NCI-H748 (cell line): ENCODE measurements at regions not wholly inside any gene's neighbourhood (a gene's known extent, or its start where the extent isn't known, plus 50 kb on each side); places are given as distances from the start of the nearest gene placed in this dataset.

Experiments
- DNase-seq: peaks from one replicate; lab custom pipeline; 2025; ENCODE audit not compliant: unreplicated experiment; lab: John Stamatoyannopoulos, UW

- DNase-seq, result peak; percentile 0
These were observed 134.6 kb downstream of the INSIG2 start for GRCh38 chr2:118222672-118223421.

DNA sequence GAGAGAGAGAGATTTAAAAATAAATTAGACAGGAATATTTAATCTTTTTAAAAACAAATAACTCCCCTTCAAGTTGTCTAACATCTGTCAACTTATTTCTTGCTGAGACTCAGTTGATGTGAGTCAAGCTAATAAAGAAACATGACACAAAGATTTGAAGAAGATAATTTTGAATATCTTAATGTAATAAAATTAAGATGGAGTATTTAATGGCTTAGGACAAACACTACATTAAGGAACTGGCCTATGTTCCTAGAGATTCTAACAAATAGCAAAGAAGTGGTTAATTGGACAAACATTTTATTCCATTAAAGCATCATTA, 134.0 kb downstream of the INSIG2 start:
- no peak for DNase-seq

GRCh38 chr2:118221536-118222272, 133.4 kb downstream of the INSIG2 start:
- peak; percentile 63 for DNase-seq

GRCh38 chr2:118219611-118220010, 131.3 kb downstream of the INSIG2 start:
- DNase-seq, result no peak

GRCh38 chr2:118216224-118216623, 128.0 kb downstream of the INSIG2 start:
- no peak for DNase-seq

GRCh38 chr2:118209727-118210126, 121.5 kb downstream of the INSIG2 start:
- DNase-seq, result no peak

DNA sequence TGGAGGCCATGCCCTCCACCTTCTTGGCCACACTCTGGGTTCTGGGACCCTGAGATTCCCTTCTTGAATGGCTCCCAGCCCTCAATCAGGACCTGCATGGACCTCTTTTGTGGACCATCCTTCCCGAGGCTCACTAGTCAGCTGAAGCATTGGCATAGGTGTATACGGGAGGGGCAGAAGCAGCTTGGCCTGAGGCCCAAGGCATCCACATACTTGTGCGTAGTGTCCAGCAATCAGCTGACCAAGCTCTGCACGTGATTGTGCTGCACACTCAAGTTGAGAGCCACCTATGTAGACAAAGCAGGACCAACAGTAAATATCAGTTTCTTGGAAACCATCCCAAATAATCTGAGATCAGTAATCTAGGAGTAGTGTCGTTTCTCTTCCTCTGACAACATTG, 119.6 kb downstream of the INSIG2 start:
- DNase-seq, result no peak

DNA sequence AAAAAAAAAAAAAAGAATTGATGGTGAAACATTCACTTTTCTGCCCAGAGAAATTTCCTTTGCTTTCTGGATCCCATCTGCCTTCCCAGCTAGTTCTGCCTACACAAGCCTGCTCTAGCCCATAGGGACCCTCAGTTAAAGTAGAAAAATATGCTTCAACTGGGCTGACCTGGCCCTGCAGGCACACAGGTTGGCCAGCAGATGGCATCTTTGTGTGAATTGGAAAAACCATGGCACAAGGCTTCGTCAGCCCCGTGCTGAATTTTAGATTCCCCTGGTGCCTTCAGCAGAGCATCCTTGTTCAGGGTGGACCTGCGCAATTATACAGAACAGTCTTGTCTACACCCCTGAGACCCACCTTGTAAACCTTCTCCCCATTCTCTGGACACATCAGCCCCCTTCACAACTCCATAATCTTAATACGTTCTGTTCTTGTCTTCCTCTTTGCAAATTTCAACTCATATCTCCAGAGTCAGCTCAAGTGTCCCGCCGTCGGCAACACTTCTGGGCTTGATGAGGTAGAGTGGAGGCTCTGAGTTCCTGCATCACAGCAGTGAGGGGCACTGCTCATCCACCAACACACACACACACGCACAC, 114.5 kb downstream of the INSIG2 start:
- DNase-seq, result peak; percentile 52

DNA sequence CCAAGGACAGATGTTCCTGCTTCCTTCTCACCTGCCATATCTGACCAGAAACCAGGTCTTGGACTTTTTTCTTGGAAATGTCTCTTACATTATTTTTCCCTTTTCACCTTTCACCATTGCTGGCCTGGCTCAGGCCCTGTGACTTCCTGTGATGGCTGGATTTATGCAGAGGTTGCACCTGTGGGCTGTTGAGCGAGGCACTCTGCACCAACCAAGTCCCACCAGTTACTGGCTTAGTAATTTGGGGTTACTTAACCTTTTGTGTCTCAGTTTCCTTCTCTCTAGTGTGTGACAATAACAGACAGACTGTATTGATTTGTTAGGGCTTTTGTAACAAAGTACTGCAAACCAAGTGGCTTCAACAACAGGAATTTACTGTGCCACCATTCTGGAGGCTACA, 110.0 kb downstream of the INSIG2 start:
- no peak for DNase-seq

DNA sequence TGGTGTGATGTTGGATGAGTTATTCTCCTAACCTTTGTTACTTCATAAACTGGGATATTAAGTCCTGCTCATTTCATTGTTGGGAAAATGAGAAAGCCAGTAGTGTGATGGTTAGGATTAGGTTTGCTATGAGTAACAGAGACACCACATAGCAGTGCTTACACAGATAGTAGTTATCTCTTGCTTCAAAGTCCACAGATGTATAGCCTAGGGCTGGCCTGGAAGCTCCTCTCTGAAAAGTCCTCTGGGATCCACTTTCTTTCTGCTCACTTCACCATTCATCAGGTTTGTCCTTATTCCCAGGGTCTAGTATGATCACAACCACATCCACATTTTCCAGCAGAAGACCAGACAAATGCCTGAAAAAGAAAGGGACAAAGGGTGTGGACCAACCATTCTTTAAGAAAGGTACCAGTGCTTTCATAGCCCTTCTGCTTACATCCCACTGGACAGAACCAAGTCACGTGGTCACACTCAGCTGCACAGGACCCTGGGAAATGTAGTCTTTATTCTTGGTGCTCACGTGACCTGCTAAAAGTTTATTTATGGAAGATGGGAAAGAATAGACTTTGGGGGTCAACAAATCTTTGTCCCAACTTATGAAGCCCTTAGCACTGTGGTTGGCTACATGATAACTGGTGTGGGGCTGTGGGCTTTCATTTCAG, 108.9 kb downstream of the INSIG2 start:
- DNase-seq, result peak; percentile 28

GRCh38 chr2:118190474-118190873, 102.2 kb downstream of the INSIG2 start:
- peak; percentile 96 for DNase-seq

- DNase-seq, result no peak
These were observed 98.6 kb downstream of the INSIG2 start for GRCh38 chr2:118186858-118187254.

- peak; percentile 90 for DNase-seq
These were observed 98.0 kb downstream of the INSIG2 start for GRCh38 chr2:118186110-118186857.

DNA sequence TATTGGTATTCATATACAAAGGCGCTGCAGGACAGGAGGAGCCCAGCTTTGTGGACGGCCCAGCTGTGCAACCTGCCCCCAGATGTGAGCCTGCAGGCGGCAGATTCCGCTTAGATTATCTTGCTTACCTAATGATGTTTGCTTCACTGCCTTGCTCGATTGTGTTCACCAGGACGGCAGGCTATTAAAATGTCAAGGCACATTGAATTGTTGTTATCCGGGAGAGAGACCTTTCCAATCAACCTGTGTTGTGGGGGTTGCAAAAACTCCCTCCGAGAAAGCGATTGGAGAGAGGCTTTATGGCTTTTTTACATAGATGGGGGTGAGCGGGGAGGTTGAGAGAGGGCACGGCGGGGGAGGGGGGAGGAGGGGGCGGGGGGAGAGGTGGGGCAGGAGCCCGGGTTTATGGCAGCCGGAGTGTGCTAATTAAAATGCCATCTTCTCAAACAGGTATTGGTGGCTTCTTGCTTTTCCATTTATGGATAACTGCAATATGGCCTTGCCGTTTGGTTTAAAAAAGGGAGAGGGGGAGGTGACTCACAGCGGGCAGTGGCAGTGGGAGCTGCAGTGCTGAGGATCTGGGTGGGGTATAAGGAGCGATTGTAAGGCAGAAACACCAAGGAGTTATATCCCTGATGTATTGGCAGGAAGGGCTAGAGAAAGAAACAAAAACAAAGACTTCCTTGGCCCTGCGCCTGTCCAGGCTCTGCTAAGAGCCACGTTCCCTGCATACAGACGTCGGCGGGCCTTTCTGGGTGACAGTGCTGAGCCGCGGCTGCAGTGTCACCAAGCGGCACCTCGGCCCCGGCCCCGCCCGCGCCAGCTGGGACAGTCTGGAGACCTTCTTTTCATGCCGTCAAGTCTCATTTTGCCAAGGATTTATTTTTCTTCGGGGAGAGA, 97.2 kb downstream of the INSIG2 start:
- DNase-seq, result peak; percentile 87

DNA sequence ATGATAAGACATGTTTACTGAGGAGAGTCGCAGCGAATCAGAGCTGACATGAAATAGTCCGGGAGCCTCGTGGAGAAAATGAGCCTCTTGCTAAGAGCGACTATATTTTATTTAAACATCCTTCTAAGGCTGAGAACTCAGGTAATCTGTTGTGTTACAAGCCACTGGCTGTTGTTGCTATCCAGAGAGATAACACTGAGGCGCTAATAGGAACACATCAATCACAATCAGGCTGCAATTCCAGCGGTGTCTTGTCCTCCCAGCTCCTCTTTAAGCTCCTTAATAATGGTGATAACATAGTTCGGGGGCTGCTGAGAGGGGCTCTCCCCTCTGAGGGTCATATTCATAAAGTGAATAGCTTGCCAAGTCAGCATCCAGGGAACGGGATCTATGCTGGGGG, 95.1 kb downstream of the INSIG2 start:
- no peak for DNase-seq

GRCh38 chr2:118179445-118179844, 91.2 kb downstream of the INSIG2 start:
- no peak for DNase-seq

GRCh38 chr2:118177884-118178283, 89.6 kb downstream of the INSIG2 start:
- no peak for DNase-seq

GRCh38 chr2:118177318-118177717, 89.0 kb downstream of the INSIG2 start:
- no peak for DNase-seq

DNA sequence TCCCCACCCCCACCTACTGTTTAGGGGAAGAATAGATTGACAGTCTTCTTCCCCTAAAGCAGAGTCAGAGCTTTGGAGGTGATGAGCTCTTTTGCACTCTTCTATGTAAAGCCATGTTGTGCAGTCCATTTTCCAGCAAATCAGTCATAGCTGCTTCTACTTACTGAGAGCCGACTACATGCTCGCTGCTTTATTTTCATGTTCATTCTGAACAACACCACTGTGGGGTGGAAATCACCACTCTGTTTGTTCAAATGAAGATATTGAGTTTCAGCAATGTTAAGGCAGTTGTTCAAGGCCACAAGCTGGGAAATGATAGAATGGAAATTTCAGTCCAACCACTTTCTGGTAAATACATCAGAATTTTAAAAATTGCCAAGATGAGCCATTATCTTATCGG, 88.3 kb downstream of the INSIG2 start:
- DNase-seq, result no peak

- no peak for DNase-seq
These were observed 83.3 kb downstream of the INSIG2 start for GRCh38 chr2:118171546-118171945.
